RWPE2 (cell line): ENCODE measurements at regions not wholly inside any gene's neighbourhood (a gene's known extent, or its start where the extent isn't known, plus 50 kb on each side); places are given as distances from the start of the nearest gene placed in this dataset.
"Not testable (repeated sequence)": the region's sequence is repeated elsewhere in the genome, so short reads cannot be mapped to it uniquely, and the experiment has no call there.

ENCODE experiments used
- ATAC-seq: fragments of 200-7000 bp; cut with Tn5 transposase; 3 replicates; pipeline ENCODE4 v1.9.1; 2021; ENCODE audit warnings: low read depth
- DNase-seq: peaks from one replicate; pipeline ENCODE4 v3.0.0-alpha.2; 2020; ENCODE audit warnings: low spot score
- H3K27ac ChIP-seq: fragments of 450-650 bp; 2 replicates; pipeline ENCODE4 v1.5.1; 2017; ENCODE audit warnings: mild to moderate bottlenecking; ENCODE audit not compliant: poor library complexity, severe bottlenecking
- H3K27me3 ChIP-seq: fragments of 250-450 bp; sonication (Bioruptor Pico); 2 replicates; pipeline ENCODE4 v1.5.1; 2021; ENCODE audit warnings: mild to moderate bottlenecking, moderate library complexity; ENCODE audit not compliant: insufficient read depth, poor library complexity, severe bottlenecking
- H3K36me3 ChIP-seq: fragments of 250-450 bp; sonication (Bioruptor Pico); 2 replicates; pipeline ENCODE4 v1.5.1; 2020; ENCODE audit warnings: low read depth, mild to moderate bottlenecking, moderate library complexity
- H3K4me1 ChIP-seq: fragments of 250-450 bp; sonication (Bioruptor Pico); 2 replicates; pipeline ENCODE4 v1.5.1; 2021; ENCODE audit warnings: mild to moderate bottlenecking, moderate library complexity; ENCODE audit not compliant: insufficient read depth, poor library complexity, severe bottlenecking
- H3K4me3 ChIP-seq: fragments of 250-450 bp; sonication (Bioruptor Pico); 2 replicates; pipeline ENCODE4 v1.5.1; 2021; ENCODE audit warnings: mild to moderate bottlenecking, moderate library complexity; ENCODE audit not compliant: severe bottlenecking
- H3K9me3 ChIP-seq: fragments of 250-450 bp; sonication (Bioruptor Pico); 2 replicates; pipeline ENCODE4 v1.5.1; 2021; ENCODE audit warnings: mild to moderate bottlenecking, moderate library complexity; ENCODE audit not compliant: severe bottlenecking
- TF ChIP-seq, protein P1 (sequence below): fragments of 450-650 bp; IDR thresholded peaks from one replicate; pipeline ENCODE4 v1.5.1; 2017; ENCODE audit warnings: mild to moderate bottlenecking, moderate library complexity; ENCODE audit not compliant: poor library complexity, severe bottlenecking

DNA sequence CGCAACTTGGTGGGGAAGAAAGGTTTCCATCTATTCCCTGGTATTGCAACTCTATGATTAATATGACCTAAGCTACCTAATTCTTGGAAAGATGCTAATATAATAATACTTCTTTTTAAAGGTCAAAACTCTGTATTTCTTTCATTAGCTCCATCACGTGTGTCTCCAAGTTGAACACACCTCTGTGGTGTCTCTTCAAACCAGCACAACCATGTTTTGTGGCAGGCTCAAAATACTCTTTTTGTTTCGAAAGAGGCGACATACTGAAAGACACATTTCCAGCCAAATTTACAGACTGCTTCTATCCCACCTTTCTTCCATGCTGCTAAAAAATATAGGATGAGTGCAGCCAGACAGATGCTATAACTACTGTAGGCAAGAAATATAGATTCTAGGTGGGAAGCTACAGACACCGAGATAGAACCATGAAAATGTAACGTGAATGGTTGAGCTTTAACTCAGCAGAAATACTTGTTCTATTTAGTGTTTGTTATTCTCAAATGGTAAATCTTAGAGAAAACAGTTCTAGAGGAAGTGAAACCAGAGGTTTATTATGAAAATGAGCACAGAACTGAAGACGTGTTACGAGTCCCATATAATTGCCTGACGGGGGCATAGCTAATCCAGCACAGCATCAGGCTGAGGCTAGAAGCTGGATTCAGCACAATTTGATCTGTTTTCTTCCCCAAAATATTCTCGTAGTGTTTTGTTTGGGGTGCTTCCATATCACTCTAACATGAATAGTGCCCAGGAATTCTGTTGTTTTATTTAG, 991.5 kb upstream of the FANCL start:
- Histone ChIP-seq H3K9me3 (no peaks in the 10 kb centered on the region), H3K36me3 (no peaks in the 10 kb centered on the region), H3K27ac (no peak overlapping the region), H3K4me3 (no peak overlapping the region), H3K4me1 (no peaks in the 10 kb centered on the region), H3K27me3 (no peaks in the 10 kb centered on the region)
- DNase-seq: no peak
- no peak for ATAC-seq
- TF ChIP-seq, protein P1, sequence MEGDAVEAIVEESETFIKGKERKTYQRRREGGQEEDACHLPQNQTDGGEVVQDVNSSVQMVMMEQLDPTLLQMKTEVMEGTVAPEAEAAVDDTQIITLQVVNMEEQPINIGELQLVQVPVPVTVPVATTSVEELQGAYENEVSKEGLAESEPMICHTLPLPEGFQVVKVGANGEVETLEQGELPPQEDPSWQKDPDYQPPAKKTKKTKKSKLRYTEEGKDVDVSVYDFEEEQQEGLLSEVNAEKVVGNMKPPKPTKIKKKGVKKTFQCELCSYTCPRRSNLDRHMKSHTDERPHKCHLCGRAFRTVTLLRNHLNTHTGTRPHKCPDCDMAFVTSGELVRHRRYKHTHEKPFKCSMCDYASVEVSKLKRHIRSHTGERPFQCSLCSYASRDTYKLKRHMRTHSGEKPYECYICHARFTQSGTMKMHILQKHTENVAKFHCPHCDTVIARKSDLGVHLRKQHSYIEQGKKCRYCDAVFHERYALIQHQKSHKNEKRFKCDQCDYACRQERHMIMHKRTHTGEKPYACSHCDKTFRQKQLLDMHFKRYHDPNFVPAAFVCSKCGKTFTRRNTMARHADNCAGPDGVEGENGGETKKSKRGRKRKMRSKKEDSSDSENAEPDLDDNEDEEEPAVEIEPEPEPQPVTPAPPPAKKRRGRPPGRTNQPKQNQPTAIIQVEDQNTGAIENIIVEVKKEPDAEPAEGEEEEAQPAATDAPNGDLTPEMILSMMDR: no peak

DNA sequence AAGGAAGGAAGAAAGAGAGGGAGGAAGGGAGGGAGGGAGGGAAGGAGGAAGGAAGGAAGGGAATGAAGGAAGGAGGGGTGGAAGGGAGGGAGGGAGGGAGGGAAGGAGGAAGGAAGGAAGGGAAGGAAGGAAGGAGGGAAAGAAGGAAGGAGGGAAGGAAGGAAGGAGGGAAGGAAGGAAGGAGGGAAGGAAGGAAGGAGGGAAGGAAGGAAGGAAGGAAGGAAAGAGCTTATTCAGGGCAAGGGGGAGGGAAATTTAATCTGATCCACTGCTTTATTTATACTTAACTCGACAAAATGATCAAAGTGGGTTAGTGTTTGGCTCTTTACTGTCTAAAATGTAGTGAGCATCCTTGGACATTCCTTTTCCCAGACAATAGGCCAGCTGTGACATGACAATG, 985.2 kb upstream of the FANCL start:
- not testable (repeated sequence) for H3K9me3 ChIP-seq, H3K27me3 ChIP-seq, H3K4me1 ChIP-seq, H3K36me3 ChIP-seq, ATAC-seq, H3K27ac ChIP-seq, DNase-seq, H3K4me3 ChIP-seq

DNA sequence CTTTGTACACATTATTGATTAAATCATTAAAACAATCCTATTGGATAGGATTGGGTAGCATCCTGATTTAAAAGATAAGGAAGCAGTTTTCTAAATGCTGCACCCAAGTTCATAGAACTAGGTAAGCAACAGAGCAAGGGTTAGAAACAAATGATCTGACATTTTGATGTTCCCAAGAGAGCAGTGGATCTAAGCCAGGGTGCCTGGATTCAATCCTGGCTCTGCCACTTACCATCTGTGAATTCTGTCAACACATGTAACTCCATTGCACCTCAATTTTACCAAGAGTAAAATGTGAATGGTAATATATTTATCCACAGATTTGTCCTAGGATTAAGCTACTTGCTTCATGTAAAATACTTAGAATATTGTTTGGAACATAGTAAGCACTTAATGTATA, 982.6 kb upstream of the FANCL start:
- Histone ChIP-seq H3K4me3 (no peak overlapping the region), H3K27ac (no peak overlapping the region), H3K9me3 (no peaks in the 10 kb centered on the region), H3K4me1 (no peaks in the 10 kb centered on the region), H3K36me3 (no peaks in the 10 kb centered on the region), H3K27me3 (no peaks in the 10 kb centered on the region)
- TF ChIP-seq, protein P1: no peak
- ATAC-seq (no peak), DNase-seq (no peak)

DNA sequence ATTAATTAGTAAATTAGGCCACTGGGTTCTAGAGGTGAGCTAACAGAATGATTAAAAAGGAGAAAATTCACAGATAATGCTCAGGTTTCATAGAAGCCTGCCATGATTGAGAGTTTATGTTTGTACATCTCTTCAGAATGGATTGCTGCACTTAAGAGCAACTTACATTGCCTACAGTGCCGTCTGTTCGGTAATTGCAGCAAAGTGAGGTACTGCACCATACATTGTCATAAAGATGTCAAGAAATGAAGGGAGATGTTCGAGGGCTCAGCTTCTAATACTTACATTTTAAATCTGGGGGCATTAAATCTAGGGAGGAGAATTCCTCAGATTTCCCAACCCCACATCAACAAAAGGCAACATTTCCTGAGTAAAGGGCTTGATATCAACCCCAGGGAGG, 976.2 kb upstream of the FANCL start:
- H3K27me3 ChIP-seq: no peaks in the 10 kb centered on the region
- H3K4me1 ChIP-seq: no peaks in the 10 kb centered on the region
- TF ChIP-seq, protein P1: no peak
- H3K4me3 ChIP-seq: no peak overlapping the region
- DNase-seq (no peak), ATAC-seq (no peak)
- H3K27ac ChIP-seq: no peak overlapping the region
- no peaks in the 10 kb centered on the region for H3K36me3 ChIP-seq
- no peaks in the 10 kb centered on the region for H3K9me3 ChIP-seq

DNA sequence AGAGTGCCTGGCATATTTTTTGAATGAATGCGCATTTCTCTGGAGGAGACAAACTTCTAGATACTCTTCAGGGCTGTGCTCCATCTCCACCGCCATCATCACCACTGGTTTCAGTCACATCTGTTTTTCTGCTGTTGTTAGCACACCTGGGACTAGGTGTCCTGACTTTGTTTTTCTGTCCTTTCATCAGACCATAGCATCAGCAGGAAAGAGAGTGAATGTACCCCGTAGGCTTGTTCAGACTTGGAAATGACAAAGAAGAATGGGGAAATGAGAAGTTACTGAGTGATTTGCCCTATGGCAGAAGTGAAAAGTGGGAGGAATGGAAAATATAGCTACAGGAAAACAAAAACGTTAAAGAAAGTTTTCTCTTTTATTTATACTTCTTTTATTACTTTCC, 965.2 kb upstream of the FANCL start:
- Histone ChIP-seq H3K27ac (no peak overlapping the region), H3K4me1 (no peaks in the 10 kb centered on the region), H3K27me3 (no peaks in the 10 kb centered on the region), H3K9me3 (no peaks in the 10 kb centered on the region), H3K36me3 (no peaks in the 10 kb centered on the region), H3K4me3 (no peak overlapping the region)
- ATAC-seq: no peak
- TF ChIP-seq, protein P1: no peak
- DNase-seq: no peak
